ENCODE measurements at regions not wholly inside any gene's neighbourhood (a gene's known extent, or its start where the extent isn't known, plus 50 kb on each side); places are given as distances from the start of the nearest gene placed in this dataset.

DNA sequence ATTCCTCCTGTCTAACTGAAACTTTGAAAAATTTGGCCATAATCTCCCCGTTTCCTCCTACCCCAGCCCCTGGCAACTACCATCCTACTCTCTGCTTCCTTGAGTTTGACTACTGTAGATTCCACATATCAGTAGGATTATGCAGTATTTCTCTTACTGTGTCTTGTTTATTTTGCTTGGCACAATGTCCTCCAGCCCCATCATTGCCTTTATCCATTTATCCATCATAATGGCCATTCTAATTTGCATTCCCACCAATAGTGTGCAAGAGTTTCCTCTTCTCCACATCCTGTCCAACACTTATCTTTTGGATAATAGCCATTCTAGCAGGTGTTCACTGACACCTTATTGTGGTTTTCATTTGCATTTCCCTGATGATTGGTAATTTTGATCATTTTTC, 202.3 kb downstream of the THBS2 start:
- DNase-seq (ENCODE audit: low read depth in 2 of 3, low spot score in 2 of 3) = no peak

DNA sequence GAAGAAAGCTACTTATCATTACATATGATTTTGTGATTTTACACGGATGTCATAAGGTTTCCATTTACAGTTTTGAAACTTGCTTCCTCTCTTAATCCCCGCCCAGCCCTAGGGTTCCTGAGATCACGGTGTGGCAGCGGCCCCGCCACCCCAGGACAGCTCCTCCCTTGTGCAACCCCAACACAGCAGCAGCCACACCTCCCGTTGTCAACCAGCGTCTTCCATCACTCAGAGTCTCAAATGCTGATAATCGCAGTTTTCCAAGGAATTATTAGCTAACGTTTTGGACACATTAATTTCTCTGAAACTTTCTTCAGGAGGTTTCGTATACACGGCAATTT, 204.8 kb downstream of the THBS2 start:
- no peak for DNase-seq (ENCODE audit: low read depth in 2 of 3, low spot score in 2 of 3)

DNA sequence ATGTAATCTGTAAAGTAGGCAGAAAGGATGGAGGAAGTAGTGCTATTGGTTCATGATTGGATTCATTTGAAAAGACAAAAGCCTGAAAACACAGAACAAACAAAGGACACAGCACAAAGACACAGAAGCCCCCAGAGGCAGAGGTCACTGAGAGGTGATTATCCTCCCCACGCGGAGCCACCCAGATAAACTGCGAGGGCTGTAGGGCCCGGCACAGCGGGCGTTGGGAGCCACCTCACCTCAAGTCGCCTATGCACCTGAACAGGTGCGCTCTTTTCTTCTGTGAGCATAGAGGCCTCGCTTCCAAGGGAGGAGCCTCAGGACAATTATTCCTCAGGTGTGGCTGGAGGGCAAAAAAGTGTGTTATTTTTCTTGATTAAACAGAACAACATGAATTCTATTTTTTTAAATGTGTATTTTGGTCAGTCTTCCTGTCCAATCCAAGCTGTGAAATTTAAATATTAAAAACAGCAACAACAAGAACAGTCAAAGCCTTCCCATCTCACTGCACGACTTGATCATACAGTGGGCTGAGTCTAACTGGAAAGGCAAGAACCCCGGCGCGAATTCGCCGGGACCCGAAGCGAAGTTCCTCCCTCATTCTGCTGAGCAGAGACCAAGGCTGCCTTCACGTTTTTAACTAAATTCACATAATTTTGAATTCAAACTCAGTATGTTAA, 205.3 kb downstream of the THBS2 start:
- no peak for DNase-seq (ENCODE audit: low read depth in 2 of 3, low spot score in 2 of 3)

DNA sequence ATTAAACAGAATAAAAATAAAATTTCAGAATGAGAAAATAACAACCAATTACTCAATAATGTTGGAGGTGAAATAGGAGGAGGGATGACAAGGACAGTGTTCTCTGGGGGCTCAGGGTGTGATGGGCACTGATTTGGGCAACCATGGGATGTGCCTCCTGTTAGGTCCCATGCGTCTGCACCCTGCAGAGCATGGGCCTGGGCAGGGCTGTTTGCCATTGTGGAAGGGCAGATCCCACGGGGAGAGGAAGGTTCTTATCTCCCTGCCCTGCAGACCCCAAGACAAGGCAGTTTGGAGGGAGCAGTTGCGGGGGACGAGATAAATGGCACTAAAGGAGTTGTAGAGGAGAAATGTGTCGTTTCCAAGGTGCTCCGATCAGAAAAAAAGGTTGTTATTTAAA, 206.3 kb downstream of the THBS2 start:
- DNase-seq (ENCODE audit: low read depth in 2 of 3, low spot score in 2 of 3) = no peak

DNA sequence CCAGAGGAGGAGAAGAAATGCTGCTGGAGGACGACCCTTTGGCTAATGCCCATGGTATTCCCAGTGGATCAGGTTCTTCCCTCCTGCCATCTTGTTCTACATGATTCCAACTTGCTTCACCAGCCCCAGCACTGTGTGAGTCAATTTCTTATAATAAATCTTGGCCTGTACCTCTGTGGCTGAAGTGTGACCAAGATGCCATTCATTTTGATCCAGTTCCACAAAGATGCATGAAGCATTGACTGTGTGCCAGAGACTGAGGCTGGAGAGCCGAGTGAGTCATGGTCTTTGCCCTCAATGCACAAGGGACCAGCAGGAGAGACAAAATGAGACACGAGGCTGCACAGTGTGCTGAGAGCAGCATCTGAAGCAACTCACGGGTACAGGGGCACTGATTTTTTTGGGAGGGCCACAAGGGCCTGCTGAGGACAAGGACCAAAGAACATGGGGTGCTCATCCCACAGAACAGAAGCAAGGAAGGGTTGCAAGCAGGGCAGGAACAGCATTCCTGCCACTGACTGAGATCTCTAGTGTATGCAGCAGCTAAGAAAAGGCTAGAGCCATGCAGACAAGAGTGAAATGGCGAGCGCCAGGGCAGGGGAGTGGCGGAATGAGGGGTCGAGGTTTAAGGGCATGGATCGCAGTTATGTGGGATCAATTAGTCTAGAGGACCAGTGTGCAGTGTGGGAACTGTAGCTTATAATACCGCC, 207.0 kb downstream of the THBS2 start:
- DNase-seq (ENCODE audit: low read depth in 2 of 3, low spot score in 2 of 3) = no peak

DNA sequence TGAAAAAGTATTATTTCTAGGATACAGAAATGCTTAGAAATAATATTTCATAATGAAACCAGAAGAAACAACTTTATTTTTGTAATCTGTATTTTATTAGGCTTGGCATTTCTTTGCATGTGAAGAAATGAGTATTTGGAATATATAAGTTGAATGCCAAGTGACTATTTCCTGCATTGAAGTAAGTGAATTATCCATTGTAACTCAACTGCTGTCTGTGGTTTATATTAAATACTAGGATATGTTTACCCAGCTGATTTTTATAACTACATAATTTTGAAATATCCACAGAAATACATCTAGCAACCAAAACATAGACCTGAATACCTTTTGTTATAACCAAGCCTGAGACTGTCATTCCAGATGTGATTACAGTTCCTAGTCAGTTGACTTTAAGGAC, 207.6 kb downstream of the THBS2 start:
- DNase-seq (ENCODE audit: low read depth in 2 of 3, low spot score in 2 of 3) = no peak

DNA sequence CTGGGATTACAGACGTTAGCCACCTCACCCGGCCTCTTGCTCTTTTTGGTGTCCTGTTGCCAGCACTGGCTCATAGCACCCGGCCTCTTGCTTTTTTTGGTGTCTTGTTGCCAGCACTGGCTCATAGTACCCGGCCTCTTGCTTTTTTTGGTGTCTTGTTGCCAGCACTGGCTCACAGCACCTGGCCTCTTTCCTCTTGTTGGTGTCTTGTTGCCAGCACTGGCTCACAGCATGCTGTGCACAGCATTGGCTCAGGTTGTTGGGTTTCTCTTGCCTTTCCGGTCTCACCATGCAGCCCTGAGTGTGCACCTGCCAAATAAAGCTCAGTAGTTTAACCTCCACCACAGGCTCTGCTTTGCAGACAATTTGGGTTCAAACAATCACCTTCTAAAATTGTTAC, 208.2 kb downstream of the THBS2 start:
- no peak for DNase-seq (ENCODE audit: low read depth in 2 of 3, low spot score in 2 of 3)

DNA sequence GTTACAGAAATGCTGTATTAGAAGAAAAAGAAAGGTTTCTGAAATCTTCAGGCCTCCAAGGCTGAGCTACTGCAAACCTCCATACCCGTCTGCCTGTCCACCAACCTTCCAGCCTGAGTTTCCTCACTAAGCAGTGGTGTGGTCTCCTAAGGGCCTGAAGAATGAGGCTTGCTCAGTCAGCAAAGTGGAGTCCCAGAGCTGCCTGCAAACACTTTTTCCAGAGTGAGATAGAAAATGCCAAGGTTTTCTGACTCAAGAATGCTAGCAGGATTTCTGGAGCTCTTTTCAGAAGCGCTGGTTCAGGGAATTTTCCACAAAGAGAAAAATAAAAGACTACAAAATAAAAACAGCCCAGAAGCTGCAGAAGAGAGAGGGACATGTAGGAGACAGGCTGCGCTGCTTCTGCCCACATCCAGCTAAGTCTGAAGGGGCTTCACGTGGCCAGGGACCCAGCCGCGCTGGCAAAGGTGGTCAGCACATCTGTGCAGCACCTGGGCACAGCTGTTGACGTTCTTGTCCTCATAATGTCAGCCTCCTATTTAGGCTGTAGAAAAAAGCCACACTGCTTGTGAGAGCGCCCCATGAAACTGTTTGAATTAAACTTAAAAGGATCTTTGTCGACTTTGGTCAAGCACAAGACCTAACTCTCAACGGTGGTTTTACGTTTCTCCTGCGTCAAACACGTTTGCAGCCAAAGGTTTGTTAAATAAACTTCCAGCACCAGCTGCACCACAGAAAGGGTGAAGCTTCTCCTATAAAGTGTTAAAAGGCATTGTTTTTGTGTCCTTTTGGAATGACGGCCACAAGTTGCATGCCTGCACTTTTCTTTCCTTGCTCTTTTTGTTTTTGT, 209.0 kb downstream of the THBS2 start:
- DNase-seq (ENCODE audit: low read depth in 2 of 3, low spot score in 2 of 3) = no peak

DNA sequence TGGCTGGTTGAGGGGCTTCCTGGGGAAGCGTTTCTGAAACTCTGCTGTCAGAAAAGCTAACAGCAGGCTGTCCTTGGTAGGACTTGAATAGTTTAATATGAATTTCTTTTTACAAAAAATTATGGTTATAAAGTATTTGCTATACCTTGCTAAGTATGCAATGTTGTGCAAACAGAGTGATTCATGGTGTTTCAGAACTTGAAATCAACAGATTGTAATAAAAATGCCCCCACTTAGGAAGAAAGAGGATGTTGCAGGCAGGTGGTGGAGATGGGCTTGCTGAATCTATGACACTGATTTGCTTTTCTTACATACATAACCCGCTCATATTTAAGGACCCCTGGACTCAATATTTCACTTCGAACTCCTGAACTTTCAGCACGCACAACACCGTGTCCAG, 211.6 kb downstream of the THBS2 start:
- DNase-seq (ENCODE audit: low read depth in 2 of 3, low spot score in 2 of 3) = no peak

DNA sequence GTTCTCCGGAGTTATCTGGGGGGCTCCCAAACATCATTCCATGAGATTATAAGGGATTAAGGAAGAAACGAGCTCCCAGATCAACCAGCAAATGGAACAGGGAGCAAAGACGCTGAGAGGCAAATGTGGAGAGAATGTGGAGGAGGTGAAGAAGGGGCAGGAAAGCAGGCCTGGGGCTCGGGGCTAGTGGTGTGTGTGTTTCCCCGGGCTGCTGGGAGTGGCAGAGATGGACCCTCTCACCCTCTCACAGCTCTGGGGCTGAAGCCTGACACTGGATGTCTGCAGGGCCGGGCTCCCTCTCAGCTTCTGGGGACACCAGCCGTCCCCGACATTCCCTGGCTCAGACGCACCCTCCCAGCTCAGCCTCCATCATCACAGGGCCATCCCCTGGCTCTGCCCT, 212.6 kb downstream of the THBS2 start:
- no peak for DNase-seq (ENCODE audit: low read depth in 2 of 3, low spot score in 2 of 3)

DNA sequence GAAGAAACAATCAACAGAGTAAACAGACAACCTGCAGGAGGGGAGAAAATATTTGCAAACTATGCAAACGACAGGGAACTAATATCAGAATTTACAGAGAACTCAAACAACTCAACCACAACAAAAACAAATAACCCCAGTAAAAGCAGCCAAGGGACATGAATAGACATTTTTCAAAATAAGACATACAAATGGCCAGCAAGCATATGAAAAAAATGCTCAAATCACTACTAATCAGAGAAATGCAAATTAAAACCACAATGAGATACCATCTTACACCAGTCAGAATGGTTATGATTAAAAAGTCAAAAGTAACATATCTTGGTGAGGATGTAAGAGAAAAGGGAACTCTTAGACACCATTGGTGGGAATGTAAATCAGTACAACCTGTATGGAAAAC, 215.0 kb downstream of the THBS2 start:
- DNase-seq (ENCODE audit: low read depth in 2 of 3, low spot score in 2 of 3) = no peak

DNA sequence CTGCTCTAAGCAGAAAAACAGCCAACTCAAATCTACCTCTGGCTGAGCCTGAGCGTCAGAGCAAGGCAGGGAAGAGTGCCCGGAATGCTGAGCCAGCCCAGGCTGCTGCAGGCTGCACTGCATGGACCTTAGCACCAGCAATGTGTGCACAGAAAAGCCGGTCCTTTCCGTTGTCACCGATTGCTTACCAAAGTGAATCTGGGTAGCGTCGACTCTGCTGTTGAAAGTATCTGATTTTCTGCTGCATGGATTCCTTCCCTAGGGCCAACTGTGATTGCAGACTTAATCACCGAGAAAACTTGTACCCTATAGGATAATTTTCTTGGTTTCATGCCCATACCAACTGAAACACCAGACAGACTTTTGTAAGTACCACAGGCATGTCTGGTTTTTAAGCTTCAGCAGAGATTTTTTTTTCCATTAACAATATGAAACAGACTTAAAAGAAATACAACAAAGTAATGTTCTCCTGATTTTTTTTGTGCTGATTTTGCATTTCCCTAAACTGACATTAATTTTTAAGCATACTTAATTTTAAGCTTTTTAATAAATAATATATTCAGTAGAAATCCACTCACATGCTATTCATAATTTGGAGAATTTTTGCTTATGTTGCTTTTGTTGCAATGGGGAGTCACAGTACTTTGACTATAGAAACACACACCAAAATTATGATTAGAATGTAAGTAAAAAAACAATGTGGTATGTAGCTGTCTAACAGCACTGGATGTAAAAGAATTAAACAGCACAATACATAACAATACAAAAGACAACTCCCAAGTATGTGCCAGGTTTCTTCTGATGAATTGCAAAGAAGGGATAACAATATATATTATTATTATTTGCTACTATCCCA, 218.0 kb downstream of the THBS2 start:
- no peak for DNase-seq (ENCODE audit: low read depth in 2 of 3, low spot score in 2 of 3)

DNA sequence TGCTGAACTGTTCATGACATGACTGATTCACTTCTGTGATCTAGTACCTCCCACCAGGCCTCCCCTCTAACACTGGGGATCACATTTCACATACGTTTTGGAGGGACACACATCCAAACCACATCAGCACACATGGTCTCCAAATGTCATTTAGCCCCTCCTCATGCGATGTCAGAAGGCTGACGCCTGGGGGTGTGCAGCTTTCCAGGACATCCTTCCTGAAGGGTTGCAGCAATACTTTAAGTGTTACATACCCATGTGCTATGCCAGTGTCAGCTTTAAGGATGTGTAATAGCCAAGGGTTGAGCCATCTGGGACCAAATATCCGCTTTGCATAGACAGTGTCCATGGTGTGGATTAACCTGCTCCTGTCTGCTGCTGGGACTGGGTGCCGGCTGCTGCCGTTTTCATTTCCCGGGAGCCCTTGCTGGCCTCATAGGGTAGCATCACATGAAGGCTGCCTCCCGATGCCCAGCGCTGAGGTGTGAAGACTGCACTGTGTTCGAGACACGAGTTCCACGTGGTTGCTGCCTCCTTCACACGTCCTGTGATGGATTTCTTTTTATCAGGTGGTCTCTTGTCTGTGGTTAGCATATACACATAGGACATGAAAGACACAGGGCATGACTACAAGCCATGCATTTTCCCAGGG, 219.0 kb downstream of the THBS2 start:
- DNase-seq (ENCODE audit: low read depth in 2 of 3, low spot score in 2 of 3) = no peak

DNA sequence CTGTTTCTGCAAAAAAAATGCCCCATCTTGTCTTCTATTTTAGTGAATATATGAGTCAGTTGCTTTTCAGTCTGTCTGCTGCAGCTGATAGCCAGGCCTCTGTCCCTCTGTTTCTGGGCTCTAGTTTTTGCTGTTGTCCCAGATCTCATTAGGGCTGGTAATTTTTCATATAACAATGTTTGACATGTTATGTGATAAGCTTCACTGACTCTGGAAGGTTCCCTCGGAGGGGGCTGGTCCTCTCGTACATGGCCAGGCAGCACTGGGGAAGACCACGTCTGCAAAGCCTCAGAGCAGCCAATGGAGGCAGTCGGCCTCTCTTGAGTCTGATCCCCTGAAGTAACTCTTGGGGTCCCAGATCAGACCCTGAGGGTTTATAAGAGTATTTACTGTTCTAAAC, 223.8 kb downstream of the THBS2 start:
- DNase-seq (ENCODE audit: low read depth in 2 of 3, low spot score in 2 of 3) = no peak

DNA sequence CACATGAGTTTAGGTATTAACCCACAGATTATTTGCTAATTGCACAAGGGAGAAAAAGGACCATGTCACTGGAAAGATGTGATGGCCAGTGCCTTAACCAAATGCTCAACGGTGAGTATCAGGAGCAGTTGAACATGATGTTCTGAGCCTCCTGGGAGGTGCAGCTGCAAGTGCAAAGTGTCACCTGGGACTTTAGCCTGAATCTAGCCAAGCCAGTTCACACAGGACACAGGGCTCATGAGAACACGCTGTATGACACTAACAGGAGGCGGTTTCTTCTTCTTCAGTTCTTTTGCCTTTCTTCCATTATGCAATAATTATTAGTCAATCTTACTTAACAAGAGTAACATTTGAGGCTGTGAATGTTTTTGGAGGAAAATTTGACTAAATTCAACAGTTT, 225.3 kb downstream of the THBS2 start:
- DNase-seq (ENCODE audit: low read depth in 2 of 3, low spot score in 2 of 3) = no peak

DNA sequence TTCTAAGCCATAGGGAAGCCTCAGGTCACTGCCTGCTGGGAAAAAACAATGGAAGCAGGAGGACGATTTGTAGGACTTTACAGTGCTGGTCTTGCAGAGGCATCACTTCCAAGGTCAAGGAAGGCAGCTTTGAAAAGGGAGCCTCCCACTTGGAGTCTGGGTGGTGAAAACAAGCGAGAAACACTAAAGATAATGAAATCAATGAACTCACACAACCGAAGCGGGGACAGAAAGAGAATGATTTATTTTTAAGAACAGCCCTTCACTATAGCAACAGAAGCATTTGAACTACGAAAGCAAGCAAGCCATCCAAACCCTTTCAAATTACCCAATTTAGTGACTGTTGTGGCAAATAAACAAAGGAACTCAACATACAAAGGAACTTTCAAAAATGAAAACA, 227.5 kb downstream of the THBS2 start:
- DNase-seq (ENCODE audit: low read depth in 2 of 3, low spot score in 2 of 3) = no peak

DNA sequence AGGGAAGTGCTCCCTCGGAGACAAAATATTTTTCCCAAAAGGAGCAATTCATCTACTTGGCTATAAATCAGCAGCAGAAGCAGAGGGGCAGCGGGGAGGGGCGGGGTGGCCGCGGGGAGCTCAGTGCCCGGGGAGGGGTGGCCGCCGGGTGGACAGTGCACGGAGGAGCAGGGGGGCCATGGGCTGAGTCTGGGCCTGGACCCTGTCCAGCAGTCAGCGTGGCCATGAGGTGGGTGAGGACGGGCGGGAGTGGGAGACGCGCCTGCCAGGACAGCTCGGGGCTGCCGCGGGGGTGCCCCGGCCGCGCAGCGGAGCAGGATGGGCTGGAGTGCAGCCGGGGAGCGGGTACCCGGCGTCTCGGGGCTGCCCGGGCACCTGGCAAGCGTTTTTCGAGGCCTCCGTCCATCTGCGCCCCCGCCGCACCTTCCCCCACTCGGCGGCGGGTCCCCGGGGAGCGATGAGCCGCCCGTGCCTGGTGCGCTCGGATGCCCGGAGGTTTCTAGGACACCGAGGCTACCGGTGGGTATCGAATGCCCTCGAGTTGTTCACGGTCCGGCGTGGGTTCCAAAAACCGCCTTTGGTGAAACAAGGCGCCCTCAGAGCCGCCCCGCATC, 229.5 kb downstream of the THBS2 start:
- no peak for DNase-seq (ENCODE audit: low read depth in 2 of 3, low spot score in 2 of 3)

DNA sequence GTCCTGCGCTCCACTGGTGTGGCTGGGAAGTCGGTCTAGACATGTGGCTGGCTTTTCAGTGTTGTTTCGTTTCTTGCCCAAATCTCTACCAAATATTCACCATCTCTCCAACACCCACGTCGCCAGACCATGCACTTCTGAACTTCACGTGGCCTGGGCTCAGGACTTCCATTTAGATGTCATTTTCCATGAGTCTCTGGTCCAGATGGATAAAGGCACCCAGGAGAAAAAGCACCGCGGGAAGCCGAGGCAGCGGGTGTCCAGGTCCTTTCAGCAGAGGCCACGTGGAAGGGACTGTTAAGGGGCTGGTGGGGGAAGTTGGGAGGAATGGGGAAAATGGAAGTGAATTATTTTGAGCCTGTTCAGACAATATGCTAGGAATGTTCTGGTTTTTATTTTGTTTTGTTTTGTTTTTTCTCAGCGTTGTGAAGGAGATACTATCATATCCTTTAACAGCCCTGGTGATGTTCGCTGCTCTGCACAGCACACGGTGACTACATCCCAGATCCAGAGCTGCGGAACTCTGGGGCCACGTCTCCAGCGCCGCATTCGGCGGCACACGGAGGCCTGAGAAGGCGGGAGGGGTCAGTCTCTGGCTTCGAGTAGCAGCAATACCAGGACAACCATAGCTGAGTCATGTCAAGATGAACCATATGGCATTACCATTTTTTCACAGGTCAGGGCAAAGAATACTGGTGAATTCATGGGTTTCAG, 230.3 kb downstream of the THBS2 start:
- DNase-seq (ENCODE audit: low read depth in 2 of 3, low spot score in 2 of 3) = no peak

DNA sequence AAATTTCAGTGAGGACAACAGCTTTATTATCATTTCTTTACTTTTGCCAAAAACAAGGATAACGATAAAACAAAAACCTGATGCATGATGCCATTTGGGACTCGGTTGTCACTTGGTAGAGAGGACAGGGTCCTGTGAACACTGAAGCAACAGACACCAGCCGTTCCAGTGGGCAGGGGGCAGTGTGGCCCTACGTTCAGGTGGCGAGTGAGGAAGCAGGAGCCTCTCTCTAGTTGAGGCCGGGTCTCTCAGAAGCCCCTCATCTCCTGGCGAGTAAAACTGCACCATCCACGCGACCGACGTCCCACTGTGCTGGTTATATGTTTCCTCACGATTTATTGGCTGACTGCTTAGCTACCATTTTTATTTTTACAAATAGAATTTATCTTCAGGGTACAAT, 231.6 kb downstream of the THBS2 start:
- no peak for DNase-seq (ENCODE audit: low read depth in 2 of 3, low spot score in 2 of 3)

Measured in hematopoietic multipotent progenitor cell (in vitro differentiated cells).